Thymus (tissue), 11 donors: ENCODE measurements at regions not wholly inside any gene's neighbourhood (a gene's known extent, or its start where the extent isn't known, plus 50 kb on each side); places are given as distances from the start of the nearest gene placed in this dataset.

Experiments used
- DNase-seq, 9 donors: peaks; one replicate each; pipeline ENCODE4 v3.0.0-alpha.2; 2013; ENCODE audit warnings: low spot score in 9 of 9, low read depth in 6 of 9, missing footprints in 1 of 9
- H3K27ac ChIP-seq, 2 donors: one replicate each; pipeline ENCODE4 v1.5.1; 2013; ENCODE audit warnings: control low read depth in 1 of 2, low read depth in 1 of 2, low read length in 1 of 2, mild to moderate bottlenecking in 1 of 2, moderate library complexity in 1 of 2
- H3K27me3 ChIP-seq, 2 donors: one replicate each; pipeline ENCODE4 v1.5.1; 2013; ENCODE audit warnings: low read length in 1 of 2; ENCODE audit not compliant: control insufficient read depth in 2 of 2, insufficient read depth in 1 of 2
- H3K36me3 ChIP-seq, 2 donors: one replicate each; pipeline ENCODE4 v1.5.1; 2013; ENCODE audit warnings: low read length in 1 of 2, mild to moderate bottlenecking in 1 of 2, moderate library complexity in 1 of 2; ENCODE audit not compliant: control insufficient read depth in 2 of 2, insufficient read depth in 2 of 2
- H3K4me1 ChIP-seq, 2 donors: one replicate each; pipeline ENCODE4 v1.5.1; 2013; ENCODE audit warnings: low read length in 2 of 2; ENCODE audit not compliant: control insufficient read depth in 2 of 2, insufficient read depth in 2 of 2
- H3K4me3 ChIP-seq, 2 donors: one replicate each; pipeline ENCODE4 v1.5.1; 2013; ENCODE audit warnings: low read length in 2 of 2, control low read depth in 1 of 2, mild to moderate bottlenecking in 1 of 2
- H3K9me3 ChIP-seq, 2 donors: one replicate each; pipeline ENCODE4 v1.5.1; 2013; ENCODE audit warnings: low read length in 1 of 2, mild to moderate bottlenecking in 1 of 2; ENCODE audit not compliant: control insufficient read depth in 2 of 2, insufficient read depth in 1 of 2
- WGBS: extraction: QIAGEN DNeasy Blood & Tissue Kit; methylation state at CpG from one replicate; pipeline ENCODE4 v1.1.7; 2013; 5-methylcytosine and 5-hydroxymethylcytosine counted together
- donor health status: healthy.

DNA sequence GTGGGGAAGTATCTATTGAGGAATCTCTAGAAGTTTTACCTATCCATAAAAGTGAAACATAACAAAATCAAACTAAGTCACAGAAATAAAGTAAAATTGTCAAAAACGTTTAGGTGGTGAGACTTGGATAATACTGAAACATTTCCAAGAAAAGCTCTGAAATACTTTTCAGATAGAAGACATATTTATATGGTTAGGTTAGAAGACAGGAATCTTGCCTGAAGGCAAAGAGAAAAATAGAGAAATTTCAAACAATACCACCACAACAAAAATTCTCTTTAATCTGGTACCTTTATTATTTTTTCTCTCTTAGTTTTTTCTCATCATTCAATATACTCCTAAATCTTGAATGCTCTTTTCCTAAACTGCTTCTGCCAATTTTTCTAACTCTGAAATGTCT lies 222.7 kb upstream of the PLSCR5 start:
- no peaks in the 10 kb centered on the region for H3K9me3 ChIP-seq
- H3K27me3 ChIP-seq: no peaks in the 10 kb centered on the region
- 23% methylated on average over 1 of the region's 1 CpG for WGBS
- H3K4me1 ChIP-seq: no peaks in the 10 kb centered on the region
- no peak for DNase-seq
- no peak overlapping the region for H3K27ac ChIP-seq
- H3K4me3 ChIP-seq: no peak overlapping the region
- no peaks in the 10 kb centered on the region for H3K36me3 ChIP-seq

- Histone ChIP-seq H3K27me3 (no peaks in the 10 kb centered on the region), H3K27ac (no peak overlapping the region), H3K36me3 (no peaks in the 10 kb centered on the region), H3K4me1 (no peaks in the 10 kb centered on the region), H3K9me3 (no peaks in the 10 kb centered on the region), H3K4me3 (no peak overlapping the region)
- no peak for DNase-seq
- WGBS: 63% methylated on average over 1 of the region's 1 CpG
Observed at GRCh38 chr3:146823622-146824021, 218.5 kb upstream of the PLSCR5 start.

- no peak overlapping the region for H3K4me3 ChIP-seq
- no peaks in the 10 kb centered on the region for H3K36me3 ChIP-seq
- WGBS: 64% methylated on average over 3 of the region's 3 CpGs
- DNase-seq: no peak
- H3K9me3 ChIP-seq: no peaks in the 10 kb centered on the region
- H3K27ac ChIP-seq: no peak overlapping the region
- H3K27me3 ChIP-seq: no peaks in the 10 kb centered on the region
- no peaks in the 10 kb centered on the region for H3K4me1 ChIP-seq
Observed at GRCh38 chr3:146818866-146819265, 213.7 kb upstream of the PLSCR5 start.

- Histone ChIP-seq H3K4me1 (no peaks in the 10 kb centered on the region), H3K27me3 (no peaks in the 10 kb centered on the region), H3K9me3 (no peaks in the 10 kb centered on the region), H3K27ac (no peak overlapping the region), H3K36me3 (no peaks in the 10 kb centered on the region), H3K4me3 (no peak overlapping the region)
- DNase-seq: no peak
- WGBS: 73% methylated on average over 4 of the region's 4 CpGs
Observed at GRCh38 chr3:146818301-146818700, 213.2 kb upstream of the PLSCR5 start.

GRCh38 chr3:146817704-146818103 lies 212.6 kb upstream of the PLSCR5 start:
- Histone ChIP-seq H3K27me3 (no peaks in the 10 kb centered on the region), H3K9me3 (no peaks in the 10 kb centered on the region)
- WGBS: 85% methylated on average over 2 of the region's 2 CpGs

DNA sequence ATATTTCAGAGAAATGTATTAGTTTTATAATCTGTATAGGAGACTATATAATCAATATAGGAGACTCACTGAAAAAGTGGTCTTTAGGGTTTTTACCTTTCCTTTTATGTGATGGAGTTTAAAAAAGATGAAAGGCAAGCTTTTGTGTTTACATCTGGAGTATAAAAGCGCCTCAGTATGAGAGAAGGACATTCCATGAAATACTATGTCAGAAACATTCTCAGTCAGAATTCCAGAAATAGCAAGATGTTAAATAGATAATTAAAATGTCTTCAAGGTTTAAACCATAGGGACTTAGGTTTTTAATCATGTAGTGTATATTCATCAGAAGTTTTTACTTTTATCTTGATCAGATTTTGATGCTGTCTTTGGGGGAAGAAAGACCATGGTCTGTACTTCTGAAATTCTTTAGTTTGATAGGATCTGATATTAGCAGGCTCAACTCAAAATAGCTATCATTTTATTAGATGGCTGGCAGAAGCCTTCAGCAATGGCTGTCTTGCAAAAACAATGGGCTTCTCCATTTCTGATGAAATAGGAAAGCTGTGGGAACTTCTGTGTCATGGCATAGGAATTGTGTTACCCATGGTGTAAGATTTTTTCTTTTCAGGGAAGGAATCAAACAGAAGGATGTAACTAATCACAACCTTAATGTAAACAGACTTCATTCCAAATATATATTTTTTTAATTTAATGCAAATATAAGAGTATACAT lies 209.6 kb upstream of the PLSCR5 start:
- 93% methylated on average over 1 of the region's 1 CpG for WGBS
- no peaks in the 10 kb centered on the region for H3K9me3 ChIP-seq
- DNase-seq: no peak
- H3K4me1 ChIP-seq: no peaks in the 10 kb centered on the region
- H3K36me3 ChIP-seq: no peaks in the 10 kb centered on the region
- no peak overlapping the region for H3K27ac ChIP-seq
- H3K4me3 ChIP-seq: no peak overlapping the region
- H3K27me3 ChIP-seq: no peaks in the 10 kb centered on the region

More at GRCh38 chr3:146817704-146818103, 212.6 kb upstream of the PLSCR5 start:
- Histone ChIP-seq H3K27ac (no peak overlapping the region), H3K36me3 (no peaks in the 10 kb centered on the region), H3K4me3 (no peak overlapping the region), H3K4me1 (no peaks in the 10 kb centered on the region)
- no peak for DNase-seq

GRCh38 chr3:146813496-146813895 lies 208.3 kb upstream of the PLSCR5 start:
- Histone ChIP-seq H3K36me3 (no peaks in the 10 kb centered on the region), H3K27ac (no peak overlapping the region), H3K4me1 (no peaks in the 10 kb centered on the region), H3K9me3 (no peaks in the 10 kb centered on the region), H3K27me3 (no peaks in the 10 kb centered on the region), H3K4me3 (no peak overlapping the region)
- WGBS: 50% methylated on average over 1 of the region's 1 CpG
- no peak for DNase-seq

GRCh38 chr3:146803745-146804144 lies 198.6 kb upstream of the PLSCR5 start:
- no peak for DNase-seq
- H3K4me1 ChIP-seq: no peaks in the 10 kb centered on the region

GRCh38 chr3:146801492-146801891 lies 196.3 kb upstream of the PLSCR5 start:
- H3K4me1 ChIP-seq: no peaks in the 10 kb centered on the region
- no peaks in the 10 kb centered on the region for H3K36me3 ChIP-seq
- WGBS: 62% methylated on average over 2 of the region's 2 CpGs
- no peak overlapping the region for H3K27ac ChIP-seq
- no peaks in the 10 kb centered on the region for H3K9me3 ChIP-seq
- no peaks in the 10 kb centered on the region for H3K27me3 ChIP-seq
- H3K4me3 ChIP-seq: no peak overlapping the region
- DNase-seq: no peak

More at GRCh38 chr3:146803745-146804144, 198.6 kb upstream of the PLSCR5 start:
- 51% methylated on average over 2 of the region's 2 CpGs for WGBS
- Histone ChIP-seq H3K27ac (no peak overlapping the region), H3K36me3 (no peaks in the 10 kb centered on the region), H3K27me3 (no peaks in the 10 kb centered on the region), H3K9me3 (no peaks in the 10 kb centered on the region), H3K4me3 (no peak overlapping the region)
